AG10803 (cell line): ENCODE measurements at regions not wholly inside any gene's neighbourhood (a gene's known extent, or its start where the extent isn't known, plus 50 kb on each side); places are given as distances from the start of the nearest gene placed in this dataset.

Experiments
- DNase-seq: peaks from one replicate; pipeline ENCODE4 v3.0.0; 2010; ENCODE audit warnings: low read depth
- H3K4me3 ChIP-seq: 2 replicates; pipeline ENCODE4 v1.5.1; 2011; ENCODE audit warnings: mild to moderate bottlenecking, low read length, control low read depth
- CTCF ChIP-seq: conservative IDR thresholded peaks from 2 replicates; pipeline ENCODE4 v1.5.1; 2011; ENCODE audit warnings: mild to moderate bottlenecking, low read length, control low read depth, inconsistent platforms

GRCh38 chr13:90622541-90622940 lies 724.9 kb upstream of the MIR17HG start:
- TF ChIP-seq CTCF, result no peak
- H3K4me3 ChIP-seq, result no peak overlapping the region
- peak; percentile 13 for DNase-seq

DNA sequence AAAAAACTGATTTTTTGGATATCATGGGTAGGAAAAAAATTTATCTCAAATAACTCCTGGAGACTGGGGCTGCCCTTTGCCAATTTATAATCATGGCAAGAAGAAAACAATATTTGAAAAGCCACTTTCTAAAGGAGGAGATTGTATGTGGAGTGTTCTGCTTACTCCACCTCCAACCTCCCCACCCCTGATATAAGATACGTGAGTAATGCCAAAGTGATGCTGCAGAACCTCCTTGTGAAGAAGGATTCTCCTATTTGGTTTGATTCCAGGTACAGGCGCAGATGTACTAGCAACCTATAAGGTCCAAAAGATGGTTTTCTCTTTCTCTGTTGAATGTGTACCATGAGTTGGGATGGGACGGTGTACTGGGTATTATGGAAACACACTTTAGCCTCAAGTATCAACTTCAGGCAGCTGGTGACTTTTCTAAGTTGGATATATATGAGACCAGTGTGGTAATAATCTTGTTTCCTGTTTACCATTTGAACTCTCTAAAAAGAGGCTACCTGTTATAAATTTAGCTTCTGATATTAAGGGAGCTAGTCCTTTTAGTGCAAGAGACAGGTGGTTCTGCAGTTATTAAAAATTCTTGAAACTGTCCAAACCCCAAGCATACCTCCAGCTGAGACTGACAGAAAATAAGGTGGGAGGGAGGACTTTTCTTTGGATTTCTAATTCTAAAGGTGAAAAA lies 724.0 kb upstream of the MIR17HG start:
- no peak for TF ChIP-seq CTCF
- no peak for DNase-seq
- H3K4me3 ChIP-seq, result no peak overlapping the region

DNA sequence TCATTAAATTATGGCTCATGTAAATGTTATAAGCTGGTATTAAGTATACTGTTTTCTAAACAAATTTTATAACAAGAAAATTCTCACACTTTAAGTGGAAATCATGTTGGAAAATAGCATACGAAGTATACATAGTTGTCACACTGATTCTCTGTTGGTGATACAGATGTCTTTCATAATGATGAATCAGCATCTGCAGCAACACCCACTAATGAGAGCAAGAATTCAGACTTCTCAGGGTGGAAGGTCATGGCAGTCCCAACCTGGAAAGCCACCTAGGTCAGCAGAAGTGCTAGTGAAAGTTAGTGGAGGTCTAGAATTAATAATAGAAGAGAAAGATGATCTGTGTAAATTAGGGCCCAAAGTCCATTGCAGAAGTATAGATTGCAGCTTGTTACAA lies 719.7 kb upstream of the MIR17HG start:
- no peak overlapping the region for H3K4me3 ChIP-seq
- no peak for DNase-seq
- TF ChIP-seq CTCF, result no peak

DNA sequence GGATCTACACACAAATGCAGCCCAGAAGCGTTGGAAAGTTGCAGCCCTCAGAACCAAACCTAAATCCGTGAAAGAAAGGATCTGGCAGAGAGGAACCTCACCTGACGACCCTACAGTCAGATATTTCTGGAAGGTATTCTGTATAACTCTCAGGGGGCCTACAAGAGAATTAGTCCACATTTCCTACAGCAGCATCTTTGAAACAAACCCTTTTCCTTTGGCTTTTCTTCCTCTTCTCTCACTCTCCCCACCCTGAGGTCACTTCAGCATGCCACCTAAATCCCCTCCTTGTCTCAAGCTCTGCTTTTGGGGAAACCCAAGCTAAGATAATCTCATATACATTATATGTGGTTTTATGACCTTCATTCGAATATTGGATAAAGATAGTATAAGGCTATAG lies 719.0 kb upstream of the MIR17HG start:
- TF ChIP-seq CTCF, result no peak
- no peak overlapping the region for H3K4me3 ChIP-seq
- DNase-seq, result no peak

DNA sequence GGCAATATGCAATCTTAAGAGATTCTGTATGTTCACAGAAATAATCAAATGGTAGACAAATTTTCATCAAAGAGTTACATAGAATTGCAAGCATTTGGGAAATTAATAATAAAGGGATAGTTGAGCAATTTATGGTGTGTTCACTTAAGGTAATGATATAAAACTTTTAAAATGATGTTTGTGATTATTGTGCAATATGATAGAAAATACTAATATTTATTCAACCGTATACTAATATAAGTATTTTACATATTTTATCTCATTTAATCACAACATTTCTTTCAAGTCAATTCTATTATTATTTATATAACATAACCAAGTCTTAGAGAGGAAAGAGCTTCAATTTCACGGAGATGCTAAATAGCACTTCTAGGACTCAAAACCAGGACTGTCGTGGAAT lies 716.8 kb upstream of the MIR17HG start:
- no peak for DNase-seq
- no peak for TF ChIP-seq CTCF
- H3K4me3 ChIP-seq, result no peak overlapping the region

DNA sequence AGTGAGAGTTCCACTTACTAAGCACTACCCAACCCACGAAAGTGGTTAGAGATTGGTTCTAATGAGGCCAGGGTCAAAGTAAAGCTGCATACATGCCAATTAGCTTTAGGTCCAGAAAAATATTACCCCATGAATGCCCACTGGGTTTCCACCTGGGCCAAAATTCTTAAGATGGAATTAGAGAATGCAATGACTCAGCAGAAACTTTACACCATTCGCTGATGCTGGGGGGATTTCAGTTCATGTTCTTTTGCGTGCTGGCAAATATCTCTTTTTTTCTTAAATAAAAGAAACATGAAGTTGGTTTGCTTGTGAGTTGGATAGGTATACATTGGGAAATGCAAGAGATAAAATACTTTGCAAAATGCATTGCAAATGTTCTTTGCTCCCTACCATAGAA lies 715.3 kb upstream of the MIR17HG start:
- no peak for DNase-seq

More for the DNA sequence above, 715.3 kb upstream of the MIR17HG start:
- no peak for TF ChIP-seq CTCF
- no peak overlapping the region for H3K4me3 ChIP-seq
